Vagina (tissue), 2 donors: ENCODE measurements at regions not wholly inside any gene's neighbourhood (a gene's known extent, or its start where the extent isn't known, plus 50 kb on each side); places are given as distances from the start of the nearest gene placed in this dataset.

ENCODE experiments used
- CTCF ChIP-seq, 3 experiments: fragments of 450-650 bp in 2 of 3; fragments of 200-600 bp in 1 of 3; sonication (generic) in 1 of 3; IDR thresholded peaks; one replicate each; pipeline ENCODE4 v1.5.1; 2017 to 2019; ENCODE audit warnings: antibody characterized with exemption in 3 of 3, mild to moderate bottlenecking in 2 of 3, moderate library complexity in 2 of 3
- POLR2A ChIP-seq, 2 donors: fragments of 450-650 bp; IDR thresholded peaks; one replicate each; pipeline ENCODE4 v1.6.1; 2017; ENCODE audit warnings: antibody characterized with exemption in 2 of 2, mild to moderate bottlenecking in 2 of 2, moderate library complexity in 2 of 2

GRCh38 chr1:29581256-29581655, 344.9 kb downstream of the PTPRU start:
- TF ChIP-seq CTCF (IDR thresholded peaks at IDR 0.05) (no peak), POLR2A (IDR thresholded peaks at IDR 0.05) (no peak)
